Loucy (cell line): ENCODE measurements at regions not wholly inside any gene's neighbourhood (a gene's known extent, or its start where the extent isn't known, plus 50 kb on each side); places are given as distances from the start of the nearest gene placed in this dataset.

Experiments used
- EZH2phosphoT487 ChIP-seq: fragments of 200-600 bp; IDR thresholded peaks from 2 replicates; pipeline ENCODE4 v1.6.1; 2018; ENCODE audit warnings: antibody characterized with exemption, mild to moderate bottlenecking, moderate library complexity, borderline replicate concordance
- TF ChIP-seq, protein P1 (sequence below): fragments of 200-600 bp; sonication (generic); conservative IDR thresholded peaks from 2 replicates; pipeline ENCODE4 v1.5.1; 2014; ENCODE audit warnings: mild to moderate bottlenecking, antibody characterized with exemption, low read length

DNA sequence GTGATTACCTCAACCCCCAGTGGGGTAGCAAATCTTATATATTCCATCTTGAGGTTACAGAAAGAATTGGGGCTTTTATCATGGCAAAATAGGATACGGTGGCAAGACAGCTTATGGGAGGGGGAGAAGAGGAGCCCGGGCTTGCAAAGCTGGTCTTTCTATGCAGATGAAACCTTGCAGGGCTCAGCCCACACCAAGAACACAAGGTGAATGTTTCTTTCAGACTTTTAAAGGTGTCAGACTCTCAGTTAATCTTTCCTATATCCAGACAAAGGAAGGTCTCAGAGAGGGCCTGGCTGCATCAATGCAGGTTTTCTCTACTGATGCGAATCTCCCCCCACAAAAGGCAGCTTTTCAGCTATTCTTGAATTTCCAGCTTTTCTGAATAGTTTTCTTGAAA is 59.9 kb upstream of the WDR17 start:
- TF ChIP-seq, protein P1, sequence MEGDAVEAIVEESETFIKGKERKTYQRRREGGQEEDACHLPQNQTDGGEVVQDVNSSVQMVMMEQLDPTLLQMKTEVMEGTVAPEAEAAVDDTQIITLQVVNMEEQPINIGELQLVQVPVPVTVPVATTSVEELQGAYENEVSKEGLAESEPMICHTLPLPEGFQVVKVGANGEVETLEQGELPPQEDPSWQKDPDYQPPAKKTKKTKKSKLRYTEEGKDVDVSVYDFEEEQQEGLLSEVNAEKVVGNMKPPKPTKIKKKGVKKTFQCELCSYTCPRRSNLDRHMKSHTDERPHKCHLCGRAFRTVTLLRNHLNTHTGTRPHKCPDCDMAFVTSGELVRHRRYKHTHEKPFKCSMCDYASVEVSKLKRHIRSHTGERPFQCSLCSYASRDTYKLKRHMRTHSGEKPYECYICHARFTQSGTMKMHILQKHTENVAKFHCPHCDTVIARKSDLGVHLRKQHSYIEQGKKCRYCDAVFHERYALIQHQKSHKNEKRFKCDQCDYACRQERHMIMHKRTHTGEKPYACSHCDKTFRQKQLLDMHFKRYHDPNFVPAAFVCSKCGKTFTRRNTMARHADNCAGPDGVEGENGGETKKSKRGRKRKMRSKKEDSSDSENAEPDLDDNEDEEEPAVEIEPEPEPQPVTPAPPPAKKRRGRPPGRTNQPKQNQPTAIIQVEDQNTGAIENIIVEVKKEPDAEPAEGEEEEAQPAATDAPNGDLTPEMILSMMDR, result no peak
- no peak for TF ChIP-seq EZH2phosphoT487
